Caco-2 (cell line): ENCODE measurements at regions not wholly inside any gene's neighbourhood (a gene's known extent, or its start where the extent isn't known, plus 50 kb on each side); places are given as distances from the start of the nearest gene placed in this dataset.

Experiments
- BruUV-seq: library from RNA; stranded (reverse); fragments of 400-500 nt; replicated peaks from 2 replicates; lab custom pipeline; 2021; lab: Mats Ljungman, UMichigan
- CTCF ChIA-PET: fragments of 300-600 bp; sonication (Branson Sonifier 250); formaldehyde crosslinking; loops from one replicate; lab custom pipeline; 2022; ENCODE audit warnings: antibody characterized with exemption; lab: Charles Lee
- POLR2A ChIA-PET: fragments of 300-600 bp; sonication (Branson Sonifier 250); formaldehyde crosslinking; loops from one replicate; lab custom pipeline; 2022; ENCODE audit warnings: antibody characterized with exemption; lab: Charles Lee
- DNase-seq, 2 experiments: peaks; one replicate each; pipeline versions ENCODE4 v3.0.0 to v3.0.0-alpha.2; 2020 to 2022
- H3K27me3 ChIP-seq: replicated peaks from 2 replicates; pipeline ENCODE4 v1.6.0; 2011; ENCODE audit warnings: low read length; ENCODE audit not compliant: control insufficient read depth, insufficient read depth
- H3K36me3 ChIP-seq: 2 replicates; pipeline ENCODE4 v1.5.1; 2011; ENCODE audit warnings: low read length; ENCODE audit not compliant: control insufficient read depth, insufficient read depth
- H3K4me1 ChIP-seq: fragments of 250-450 bp; sonication (Bioruptor Pico); 2 replicates; pipeline ENCODE4 v1.5.1; 2020; ENCODE audit warnings: mild to moderate bottlenecking
- H3K4me3 ChIP-seq: 2 replicates; pipeline ENCODE4 v1.5.1; 2011; ENCODE audit warnings: low read depth, mild to moderate bottlenecking, control low read depth, low read length
- H3K9me3 ChIP-seq: fragments of 250-450 bp; sonication (Bioruptor Pico); 2 replicates; pipeline ENCODE4 v1.5.1; 2020; ENCODE audit warnings: mild to moderate bottlenecking, moderate library complexity
- H3K27ac Mint-ChIP-seq: one replicate; pipeline ENCODE4 v1.8.0; 2022; ENCODE audit warnings: mixed read lengths; ENCODE audit not compliant: unreplicated experiment
- H3K27me3 Mint-ChIP-seq: one replicate; pipeline ENCODE4 v1.8.0; 2022; ENCODE audit warnings: mixed read lengths; ENCODE audit not compliant: insufficient read depth, unreplicated experiment
- H3K36me3 Mint-ChIP-seq: one replicate; pipeline ENCODE4 v1.8.0; 2022; ENCODE audit warnings: mild to moderate bottlenecking, mixed read lengths; ENCODE audit not compliant: insufficient read depth, unreplicated experiment
- H3K4me1 Mint-ChIP-seq: one replicate; pipeline ENCODE4 v1.8.0; 2022; ENCODE audit warnings: low read depth, mixed read lengths; ENCODE audit not compliant: unreplicated experiment
- H3K4me3 Mint-ChIP-seq: one replicate; pipeline ENCODE4 v1.8.0; 2022; ENCODE audit warnings: mild to moderate bottlenecking, moderate library complexity, mixed read lengths; ENCODE audit not compliant: unreplicated experiment
- H3K9me3 Mint-ChIP-seq: one replicate; pipeline ENCODE4 v1.8.0; 2022; ENCODE audit warnings: mixed read lengths; ENCODE audit not compliant: unreplicated experiment
- CTCF ChIP-seq, 2 experiments: fragments of 200-600 bp in 1 of 2; IDR thresholded peaks; 1 replicate in 1 of 2; 2 replicates in 1 of 2; pipeline versions ENCODE4 v1.5.1 to v1.8.0; 2011 to 2022; ENCODE audit warnings: antibody characterized with exemption in 1 of 2, control low read depth in 1 of 2, inconsistent platforms in 1 of 2, low read depth in 1 of 2, low read length in 1 of 2, mild to moderate bottlenecking in 1 of 2, moderate library complexity in 1 of 2; ENCODE audit not compliant: insufficient read depth in 1 of 2, severe bottlenecking in 1 of 2, unreplicated experiment in 1 of 2
- intact Hi-C: fragments of 100-400 bp; cut with micrococcal nuclease; formaldehyde crosslinking; loops from one replicate; pipeline ENCODE4 v1.10.0; 2022; ENCODE audit not compliant: unreplicated experiment

DNA sequence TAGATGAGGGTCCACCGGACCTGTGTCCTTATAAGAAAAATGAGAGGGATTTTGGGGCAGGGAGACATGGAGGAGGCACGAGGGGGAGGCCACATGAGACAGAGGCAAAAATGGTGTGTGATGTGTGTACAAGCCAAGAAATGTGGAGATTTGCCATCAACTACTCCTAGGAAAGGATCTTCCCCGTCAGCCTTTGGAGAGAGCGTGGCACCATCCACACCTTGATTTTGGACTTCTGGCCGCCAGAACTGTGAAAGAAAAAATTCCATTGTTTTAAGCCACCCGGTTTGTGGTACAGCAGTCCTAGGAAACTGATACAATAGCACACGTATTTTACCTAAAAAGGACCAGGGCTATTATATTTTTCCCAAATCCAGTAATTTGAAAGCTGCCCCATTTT lies 829.0 kb upstream of the SALL3 start:
- intact Hi-C loops: no loop called here
- ChIA-PET POLR2A (no interaction called here), CTCF (no interaction called here)
- no peaks in the 10 kb centered on the region for H3K4me1 ChIP-seq
- no peaks in the 10 kb centered on the region for H3K36me3 ChIP-seq
- Mint-ChIP-seq H3K9me3 (no peaks in the 10 kb centered on the region), H3K36me3 (no peaks in the 10 kb centered on the region), H3K27ac (no peak overlapping the region), H3K4me1 (no peaks in the 10 kb centered on the region), H3K4me3 (no peak overlapping the region), H3K27me3 (no peaks in the 10 kb centered on the region)
- no peaks in the 10 kb centered on the region for H3K9me3 ChIP-seq
- no peak for DNase-seq
- TF ChIP-seq CTCF (IDR thresholded peaks at IDR 0.05; ENCODE audit: insufficient read depth in 1 of 2, low read depth in 1 of 2, low read length in 1 of 2, severe bottlenecking in 1 of 2, unreplicated experiment in 1 of 2): no peak
- no peaks in the 10 kb centered on the region for H3K27me3 ChIP-seq
- BruUV-seq: no TSS peak
- H3K4me3 ChIP-seq: no peak overlapping the region

DNA sequence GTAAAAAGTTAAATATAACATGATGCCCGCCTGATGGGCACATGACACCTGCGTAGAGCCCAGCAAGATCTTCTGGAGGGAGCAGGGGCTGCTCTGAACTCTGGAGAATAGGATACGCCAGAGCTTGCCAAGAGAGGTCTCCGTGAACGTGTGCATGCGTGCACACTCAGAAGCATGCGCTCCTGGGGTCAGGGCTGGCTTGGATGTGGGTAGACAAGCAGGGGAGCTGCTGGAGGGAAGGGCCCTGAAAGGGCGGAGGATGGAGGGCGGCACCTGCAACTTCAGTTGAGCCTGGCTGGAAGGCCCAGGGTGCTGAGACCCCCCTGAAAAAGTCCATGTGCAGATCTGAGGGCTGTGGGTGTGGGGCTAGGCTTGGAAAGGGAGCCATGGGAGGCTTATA lies 828.4 kb upstream of the SALL3 start:
- Histone ChIP-seq H3K4me3 (no peak overlapping the region), H3K27me3 (no peaks in the 10 kb centered on the region), H3K36me3 (no peaks in the 10 kb centered on the region), H3K4me1 (no peaks in the 10 kb centered on the region), H3K9me3 (no peaks in the 10 kb centered on the region)
- TF ChIP-seq CTCF (IDR thresholded peaks at IDR 0.05; ENCODE audit: insufficient read depth in 1 of 2, low read depth in 1 of 2, low read length in 1 of 2, severe bottlenecking in 1 of 2, unreplicated experiment in 1 of 2): no peak
- Mint-ChIP-seq H3K4me3 (no peak overlapping the region), H3K9me3 (no peaks in the 10 kb centered on the region), H3K36me3 (no peaks in the 10 kb centered on the region), H3K4me1 (no peaks in the 10 kb centered on the region), H3K27ac (no peak overlapping the region), H3K27me3 (no peaks in the 10 kb centered on the region)
- ChIA-PET CTCF (no interaction called here), POLR2A (no interaction called here)
- intact Hi-C loops: no loop called here
- DNase-seq: no peak
- BruUV-seq: no TSS peak

GRCh38 chr18:78151948-78152725 lies 827.5 kb upstream of the SALL3 start:
- CTCF ChIA-PET: no interaction called here
- H3K27me3 Mint-ChIP-seq: no peaks in the 10 kb centered on the region
- POLR2A ChIA-PET: no interaction called here

More at GRCh38 chr18:78151948-78152725, 827.5 kb upstream of the SALL3 start:
- H3K4me1 Mint-ChIP-seq: no peaks in the 10 kb centered on the region
- DNase-seq: no peak
- no peak overlapping the region for H3K27ac Mint-ChIP-seq
- no peaks in the 10 kb centered on the region for H3K4me1 ChIP-seq
- intact Hi-C loops: no loop called here
- no peaks in the 10 kb centered on the region for H3K27me3 ChIP-seq
- H3K36me3 Mint-ChIP-seq: no peaks in the 10 kb centered on the region
- no peaks in the 10 kb centered on the region for H3K36me3 ChIP-seq
- TF ChIP-seq CTCF (IDR thresholded peaks at IDR 0.05; ENCODE audit: insufficient read depth in 1 of 2, low read depth in 1 of 2, low read length in 1 of 2, severe bottlenecking in 1 of 2, unreplicated experiment in 1 of 2): no peak
- H3K9me3 ChIP-seq: no peaks in the 10 kb centered on the region
- no peak overlapping the region for H3K4me3 Mint-ChIP-seq
- no peaks in the 10 kb centered on the region for H3K9me3 Mint-ChIP-seq
- H3K4me3 ChIP-seq: no peak overlapping the region
- no TSS peak for BruUV-seq
